K562 (cell line): ENCODE measurements at regions not wholly inside any gene's neighbourhood (a gene's known extent, or its start where the extent isn't known, plus 50 kb on each side); places are given as distances from the start of the nearest gene placed in this dataset.

Experiments
- ATAC-seq: fragments of 200-7000 bp; cut with Tn5 transposase; 3 replicates; pipeline ENCODE4 v1.9.1; 2020; ENCODE audit warnings: moderate library complexity
- BruUV-seq: library from RNA; stranded (reverse); fragments of 400-500 nt; replicated peaks from 2 replicates; lab custom pipeline; 2021; lab: Mats Ljungman, UMichigan
- CTCF ChIA-PET: fragments of 300-600 bp; formaldehyde crosslinking; extraction: SDS; loops from one replicate; lab custom pipeline; 2021; ENCODE audit warnings: low intra/inter-chr PET ratio; lab: Yijun Ruan, JAX
- POLR2A ChIA-PET: fragments of 300-600, 350-650 bp; sonication (Branson Sonifier 250); formaldehyde crosslinking; extraction: SDS; loops from one replicate; lab custom pipeline; 2021; ENCODE audit warnings: antibody characterized with exemption, inconsistent platforms; lab: Yijun Ruan, JAX
- DNase-seq, 4 experiments: peaks; one replicate each; pipeline versions ENCODE4 v3.0.0 to v3.0.0-alpha.2; 2011 to 2018; ENCODE audit warnings: low spot score in 3 of 4, mixed read lengths in 3 of 4; ENCODE audit errors: extremely low read depth in 1 of 4
- FAIRE-seq: peaks from 2 replicates; lab custom pipeline; 2011; peaks lifted over from hg19 to GRCh38; lab: Jason Lieb, UNC
- H2AFZ ChIP-seq: 2 replicates; pipeline ENCODE4 v1.6.0; 2011; ENCODE audit warnings: low read depth, low read length, control low read depth, inconsistent platforms
- H3K27ac ChIP-seq: fragments of 200-600 bp; 3 replicates; pipeline ENCODE4 v1.8.0; 2011; ENCODE audit warnings: low read depth, mild to moderate bottlenecking, control low read depth, inconsistent platforms, low read length, moderate library complexity, mixed read lengths; ENCODE audit errors: extremely low read depth
- H3K27me3 ChIP-seq, 2 experiments: fragments of 300-600 bp in 1 of 2; 2 replicates in 1 of 2; 3 replicates in 1 of 2; pipeline versions ENCODE4 v1.6.0 to v1.8.0; 2011; ENCODE audit warnings: inconsistent platforms in 2 of 2, low read length in 2 of 2, mild to moderate bottlenecking in 1 of 2, mixed read lengths in 1 of 2, moderate library complexity in 1 of 2; ENCODE audit not compliant: control insufficient read depth in 2 of 2, insufficient read depth in 2 of 2
- H3K36me3 ChIP-seq: fragments of 300-600 bp; 3 replicates; pipeline ENCODE4 v1.8.0; 2011; ENCODE audit warnings: mild to moderate bottlenecking, low read length, inconsistent platforms; ENCODE audit not compliant: control insufficient read depth, insufficient read depth
- H3K4me1 ChIP-seq, 2 experiments: fragments of 200-600 bp in 1 of 2; replicated peaks in 1 of 2; 2 replicates in 1 of 2; 3 replicates in 1 of 2; pipeline versions ENCODE4 v1.5.1 to v1.8.0; 2011; ENCODE audit warnings: inconsistent platforms in 2 of 2, low read length in 2 of 2, mild to moderate bottlenecking in 1 of 2, mixed read lengths in 1 of 2, moderate library complexity in 1 of 2; ENCODE audit not compliant: control insufficient read depth in 2 of 2, insufficient read depth in 2 of 2
- H3K4me2 ChIP-seq: 2 replicates; pipeline ENCODE4 v1.6.1; 2011; ENCODE audit warnings: low read length, control low read depth, inconsistent platforms, mixed read lengths; ENCODE audit not compliant: insufficient read depth
- H3K4me3 ChIP-seq: fragments of 200-600 bp; sonication (generic), shearing (Covaris generic); 2 replicates; pipeline ENCODE4 v1.5.1; 2016; ENCODE audit warnings: control low read depth, inconsistent platforms
- H3K79me2 ChIP-seq: fragments of 200-600 bp; 3 replicates; pipeline ENCODE4 v1.8.0; 2011; ENCODE audit warnings: low read length, inconsistent platforms; ENCODE audit not compliant: control insufficient read depth, insufficient read depth
- H3K9ac ChIP-seq, 2 experiments: 2 replicates each; pipeline versions ENCODE4 v1.6.0 to v1.6.1; 2011; ENCODE audit warnings: low read depth in 2 of 2, low read length in 2 of 2, control low read depth in 1 of 2, inconsistent platforms in 1 of 2, mild to moderate bottlenecking in 1 of 2, mixed read lengths in 1 of 2; ENCODE audit not compliant: insufficient read depth in 1 of 2
- H3K9me1 ChIP-seq: one replicate; pipeline ENCODE4 v1.6.0; 2011; ENCODE audit warnings: inconsistent platforms, mild to moderate bottlenecking, low read length, moderate library complexity; ENCODE audit not compliant: control insufficient read depth, insufficient read depth
- H3K9me3 ChIP-seq: replicated peaks from 2 replicates; pipeline ENCODE4 v1.5.1; 2011; ENCODE audit warnings: low read depth, low read length, inconsistent platforms; ENCODE audit not compliant: control insufficient read depth, insufficient read depth
- H4K20me1 ChIP-seq: replicated peaks from 2 replicates; pipeline ENCODE4 v1.6.1; 2011; ENCODE audit warnings: low read length, inconsistent platforms, mixed read lengths; ENCODE audit not compliant: control insufficient read depth, insufficient read depth
- LARP7 ChIP-seq: fragments of 450-650 bp; IDR thresholded peaks from 2 replicates; pipeline ENCODE4 v1.6.1; 2016
- NCOA1 ChIP-seq: fragments of 450-650 bp; IDR thresholded peaks from 2 replicates; pipeline ENCODE4 v1.6.1; 2016; ENCODE audit warnings: low read depth
- NONO ChIP-seq, 2 experiments: fragments of 200-400 bp in 1 of 2; fragments of 450-650 bp in 1 of 2; formaldehyde crosslinking in 1 of 2; IDR thresholded peaks; 2 replicates each; pipeline ENCODE4 v1.6.1; 2017; ENCODE audit warnings: low read depth in 2 of 2, mild to moderate bottlenecking in 2 of 2, moderate library complexity in 2 of 2, low read length in 1 of 2
- NR4A1 ChIP-seq, 2 experiments: fragments of 250-450 bp in 1 of 2; fragments of 450-650 bp in 1 of 2; sonication (Bioruptor Pico) in 1 of 2; IDR thresholded peaks; 2 replicates each; pipeline versions ENCODE4 v1.4.0 to v1.6.1; 2016 to 2020; ENCODE audit warnings: mild to moderate bottlenecking in 2 of 2, missing compliant biosample characterization in 1 of 2, missing genetic modification characterization in 1 of 2, moderate library complexity in 1 of 2
- RFX5 ChIP-seq: IDR thresholded peaks from 2 replicates; pipeline ENCODE4 v1.6.1; 2011; ENCODE audit warnings: low read depth, mild to moderate bottlenecking, improper control_type of control experiment, low read length
- RFX7 ChIP-seq: fragments of 250-450 bp; sonication (Bioruptor Pico); IDR thresholded peaks from 2 replicates; pipeline ENCODE4 v1.5.1; 2021; ENCODE audit warnings: mild to moderate bottlenecking
- SMAD1 ChIP-seq: fragments of 150-350 bp; IDR thresholded peaks from 2 replicates; pipeline ENCODE4 v1.6.1; 2014; ENCODE audit warnings: low read length, low read depth; ENCODE audit not compliant: partially characterized antibody
- TAF1 ChIP-seq: IDR thresholded peaks from 2 replicates; pipeline ENCODE4 v1.6.1; 2011; ENCODE audit warnings: mild to moderate bottlenecking, low read length, moderate library complexity; ENCODE audit not compliant: insufficient read depth, control insufficient read depth, severe bottlenecking; ENCODE audit errors: extremely low read depth
- TAL1 ChIP-seq: fragments of 450-650 bp; IDR thresholded peaks from 2 replicates; pipeline ENCODE4 v1.6.1; 2016; ENCODE audit warnings: mild to moderate bottlenecking
- ZFX ChIP-seq: sonication (generic); formaldehyde crosslinking; IDR thresholded peaks from 2 replicates; pipeline ENCODE4 v1.8.0; 2022; ENCODE audit warnings: mild to moderate bottlenecking, missing genetic modification reagents, moderate library complexity
- ZNF274 ChIP-seq: IDR thresholded peaks from 2 replicates; pipeline ENCODE4 v1.6.1; 2011; ENCODE audit warnings: low read depth, mild to moderate bottlenecking, low read length, moderate library complexity, borderline replicate concordance
- ZNF445 ChIP-seq: fragments of 250-450 bp; sonication (Bioruptor Pico); IDR thresholded peaks from 2 replicates; pipeline ENCODE4 v1.4.0; 2020; ENCODE audit warnings: low read depth, mild to moderate bottlenecking, moderate library complexity
- ZNF57 ChIP-seq: fragments of 450-650 bp; formaldehyde crosslinking; IDR thresholded peaks from 2 replicates; pipeline ENCODE4 v1.4.0; 2020; ENCODE audit warnings: mild to moderate bottlenecking, moderate library complexity
- ZNF740 ChIP-seq, 3 experiments: fragments of 200-800 bp in 1 of 3; sonication (Bioruptor generic) in 1 of 3; sonication (generic) in 1 of 3; formaldehyde crosslinking in 1 of 3; IDR thresholded peaks; 2 replicates each; pipeline versions ENCODE4 v1.6.1 to v1.8.0; 2016 to 2022; ENCODE audit warnings: mild to moderate bottlenecking in 2 of 3, missing compliant biosample characterization in 2 of 3, missing genetic modification characterization in 2 of 3, missing genetic modification reagents in 1 of 3
- WGBS: fragments of 100-300 bp; shearing (Covaris generic); methylation state at CpG from one replicate; pipeline ENCODE4 v1.1.6; 2016; ENCODE audit warnings: low coverage, mixed read lengths; ENCODE audit not compliant: insufficient coverage; ENCODE audit errors: missing lambda C conversion rate; 5-methylcytosine and 5-hydroxymethylcytosine counted together
- in situ Hi-C: fragments of 300-500 bp; cut with MboI; formaldehyde crosslinking; loops from 4 replicates; pipeline ENCODE4 v1.15.0; 2018; ENCODE audit warnings: inconsistent platforms, mixed read lengths
- intact Hi-C: fragments of 100-400 bp; cut with micrococcal nuclease; formaldehyde crosslinking; loops from 2 replicates; pipeline ENCODE4 v1.14.2; 2022
- TF ChIP-seq, protein P1 (sequence below): fragments of 450-650 bp; formaldehyde crosslinking; IDR thresholded peaks from 2 replicates; pipeline ENCODE4 v1.4.0; 2022; ENCODE audit warnings: missing genetic modification characterization
- TF ChIP-seq, protein P2 (sequence below): sonication (generic); formaldehyde crosslinking; IDR thresholded peaks from 2 replicates; pipeline ENCODE4 v1.8.0; 2023; ENCODE audit warnings: mild to moderate bottlenecking, missing genetic modification reagents

GRCh38 chrX:115966920-115967319 is 203.6 kb upstream of the AGTR2 start:
- Histone ChIP-seq H3K79me2 (no peaks in the 10 kb centered on the region), H3K9me1 (no peaks in the 10 kb centered on the region), H3K4me1 (no peaks in the 10 kb centered on the region), H3K4me2 (no peak overlapping the region), H4K20me1 (no peaks in the 10 kb centered on the region), H3K4me3 (no peak overlapping the region), H2AFZ (no peak overlapping the region), H3K36me3 (no peaks in the 10 kb centered on the region), H3K9ac (no peak overlapping the region), H3K27me3 (peaks cover 0 to 4% of the 10 kb centered on the region in 2 experiments; a peak in 1 of 5 replicates), H3K27ac (no peak overlapping the region), H3K9me3 (no peaks in the 10 kb centered on the region)
- ChIA-PET CTCF (no interaction called here), POLR2A (interaction anchor here (0.6 to 1.0 kb wide), 2 partner anchors 10 to 46 kb away, joined by 3 read pairs; no protein-coding TSS in a partner anchor)
- ATAC-seq (no peak), DNase-seq (no peak), FAIRE-seq (no peak)
- 0% methylated on average over 5 of the region's 11 CpGs for WGBS
- no TSS peak for BruUV-seq
- in situ Hi-C loops (no loop called here), intact Hi-C loops (no loop called here)
- TF ChIP-seq RFX5 (no peak), ZNF740 (CRISPR knock-in tag; IDR thresholded peaks at IDR 0.05) (no peak), ZNF740 (tag; IDR thresholded peaks at IDR 0.05) (no peak), ZNF274 (no peak), TAL1 (no peak), NONO (IDR thresholded peaks at IDR 0.05; ENCODE audit: low read depth in 2 of 2, low read length in 1 of 2) (no peak), NCOA1 (no peak), NR4A1 (CRISPR knock-in tag; IDR thresholded peaks at IDR 0.05) (no peak), NR4A1 (tag; IDR thresholded peaks at IDR 0.05) (no peak), ZFX (CRISPR knock-in tag) (no peak), LARP7 (no peak), RFX7 (CRISPR knock-in tag) (no peak), SMAD1 (no peak), ZNF445 (no peak), ZNF57 (CRISPR knock-in tag) (no peak), TAF1 (no peak)
- TF ChIP-seq, protein P1, sequence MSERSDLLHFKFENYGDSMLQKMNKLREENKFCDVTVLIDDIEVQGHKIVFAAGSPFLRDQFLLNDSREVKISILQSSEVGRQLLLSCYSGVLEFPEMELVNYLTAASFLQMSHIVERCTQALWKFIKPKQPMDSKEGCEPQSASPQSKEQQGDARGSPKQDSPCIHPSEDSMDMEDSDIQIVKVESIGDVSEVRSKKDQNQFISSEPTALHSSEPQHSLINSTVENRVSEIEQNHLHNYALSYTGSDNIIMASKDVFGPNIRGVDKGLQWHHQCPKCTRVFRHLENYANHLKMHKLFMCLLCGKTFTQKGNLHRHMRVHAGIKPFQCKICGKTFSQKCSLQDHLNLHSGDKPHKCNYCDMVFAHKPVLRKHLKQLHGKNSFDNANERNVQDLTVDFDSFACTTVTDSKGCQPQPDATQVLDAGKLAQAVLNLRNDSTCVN (CRISPR knock-in tag), result no peak
- TF ChIP-seq, protein P2, sequence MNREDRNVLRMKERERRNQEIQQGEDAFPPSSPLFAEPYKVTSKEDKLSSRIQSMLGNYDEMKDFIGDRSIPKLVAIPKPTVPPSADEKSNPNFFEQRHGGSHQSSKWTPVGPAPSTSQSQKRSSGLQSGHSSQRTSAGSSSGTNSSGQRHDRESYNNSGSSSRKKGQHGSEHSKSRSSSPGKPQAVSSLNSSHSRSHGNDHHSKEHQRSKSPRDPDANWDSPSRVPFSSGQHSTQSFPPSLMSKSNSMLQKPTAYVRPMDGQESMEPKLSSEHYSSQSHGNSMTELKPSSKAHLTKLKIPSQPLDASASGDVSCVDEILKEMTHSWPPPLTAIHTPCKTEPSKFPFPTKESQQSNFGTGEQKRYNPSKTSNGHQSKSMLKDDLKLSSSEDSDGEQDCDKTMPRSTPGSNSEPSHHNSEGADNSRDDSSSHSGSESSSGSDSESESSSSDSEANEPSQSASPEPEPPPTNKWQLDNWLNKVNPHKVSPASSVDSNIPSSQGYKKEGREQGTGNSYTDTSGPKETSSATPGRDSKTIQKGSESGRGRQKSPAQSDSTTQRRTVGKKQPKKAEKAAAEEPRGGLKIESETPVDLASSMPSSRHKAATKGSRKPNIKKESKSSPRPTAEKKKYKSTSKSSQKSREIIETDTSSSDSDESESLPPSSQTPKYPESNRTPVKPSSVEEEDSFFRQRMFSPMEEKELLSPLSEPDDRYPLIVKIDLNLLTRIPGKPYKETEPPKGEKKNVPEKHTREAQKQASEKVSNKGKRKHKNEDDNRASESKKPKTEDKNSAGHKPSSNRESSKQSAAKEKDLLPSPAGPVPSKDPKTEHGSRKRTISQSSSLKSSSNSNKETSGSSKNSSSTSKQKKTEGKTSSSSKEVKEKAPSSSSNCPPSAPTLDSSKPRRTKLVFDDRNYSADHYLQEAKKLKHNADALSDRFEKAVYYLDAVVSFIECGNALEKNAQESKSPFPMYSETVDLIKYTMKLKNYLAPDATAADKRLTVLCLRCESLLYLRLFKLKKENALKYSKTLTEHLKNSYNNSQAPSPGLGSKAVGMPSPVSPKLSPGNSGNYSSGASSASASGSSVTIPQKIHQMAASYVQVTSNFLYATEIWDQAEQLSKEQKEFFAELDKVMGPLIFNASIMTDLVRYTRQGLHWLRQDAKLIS (CRISPR knock-in tag), result no peak
